ENCODE measurements at regions not wholly inside any gene's neighbourhood (a gene's known extent, or its start where the extent isn't known, plus 50 kb on each side); places are given as distances from the start of the nearest gene placed in this dataset.

- H3K36me3 ChIP-seq: no peaks in the 10 kb centered on the region
- DNase-seq (ENCODE audit: low spot score in 2 of 2): no peak
- peaks cover 11% of the 10 kb centered on the region for H3K9me3 ChIP-seq
- no peaks in the 10 kb centered on the region for H3K27me3 ChIP-seq
- H3K27ac ChIP-seq: no peak overlapping the region
- no peaks in the 10 kb centered on the region for H3K4me1 ChIP-seq
- WGBS: 82% methylated on average over 8 of the region's 11 CpGs
- TF ChIP-seq CTCF (IDR thresholded peaks at IDR 0.05): no peak
- H3K4me3 ChIP-seq: no peak overlapping the region
These were observed 412.3 kb upstream of the KIRREL3 start for GRCh38 chr11:127412722-127413380.

GRCh38 chr11:127412234-127412633 is 411.7 kb upstream of the KIRREL3 start:
- DNase-seq (ENCODE audit: low spot score in 2 of 2): no peak

GRCh38 chr11:127411283-127411682 is 410.7 kb upstream of the KIRREL3 start:
- Histone ChIP-seq H3K36me3 (no peaks in the 10 kb centered on the region), H3K4me1 (no peaks in the 10 kb centered on the region), H3K4me3 (no peak overlapping the region), H3K27ac (no peak overlapping the region), H3K27me3 (no peaks in the 10 kb centered on the region), H3K9me3 (peaks cover 11% of the 10 kb centered on the region)
- no peak for TF ChIP-seq CTCF (IDR thresholded peaks at IDR 0.05)
- TF ChIP-seq POLR2A (IDR thresholded peaks at IDR 0.05): no peak
- TF ChIP-seq POLR2AphosphoS5 (IDR thresholded peaks at IDR 0.05): no peak
- TF ChIP-seq EP300 (IDR thresholded peaks at IDR 0.05): no peak
- no peak for DNase-seq (ENCODE audit: low spot score in 2 of 2)
- WGBS: 92% methylated on average over 6 of the region's 7 CpGs

More at GRCh38 chr11:127412234-127412633, 411.7 kb upstream of the KIRREL3 start:
- Histone ChIP-seq H3K27me3 (no peaks in the 10 kb centered on the region), H3K9me3 (peaks cover 11% of the 10 kb centered on the region), H3K4me3 (no peak overlapping the region), H3K36me3 (no peaks in the 10 kb centered on the region), H3K27ac (no peak overlapping the region), H3K4me1 (no peaks in the 10 kb centered on the region)
- TF ChIP-seq EP300 (IDR thresholded peaks at IDR 0.05): no peak
- no peak for TF ChIP-seq CTCF (IDR thresholded peaks at IDR 0.05)
- no peak for TF ChIP-seq POLR2AphosphoS5 (IDR thresholded peaks at IDR 0.05)
- TF ChIP-seq POLR2A (IDR thresholded peaks at IDR 0.05): no peak
- 93% methylated on average over 6 of the region's 8 CpGs for WGBS

GRCh38 chr11:127395034-127395433 is 394.5 kb upstream of the KIRREL3 start:
- 83% methylated on average over 5 of the region's 5 CpGs for WGBS
- TF ChIP-seq POLR2A (IDR thresholded peaks at IDR 0.05) (no peak), CTCF (IDR thresholded peaks at IDR 0.05) (no peak), POLR2AphosphoS5 (IDR thresholded peaks at IDR 0.05) (no peak), EP300 (IDR thresholded peaks at IDR 0.05) (no peak)
- no peaks in the 10 kb centered on the region for H3K4me1 ChIP-seq

GRCh38 chr11:127393460-127393997 is 393.0 kb upstream of the KIRREL3 start:
- no peak for DNase-seq (ENCODE audit: low spot score in 2 of 2)
- Histone ChIP-seq H3K27ac (no peak overlapping the region), H3K9me3 (no peaks in the 10 kb centered on the region), H3K4me1 (no peaks in the 10 kb centered on the region), H3K36me3 (no peaks in the 10 kb centered on the region), H3K4me3 (no peak overlapping the region), H3K27me3 (no peaks in the 10 kb centered on the region)
- WGBS: 61% methylated on average over 4 of the region's 4 CpGs
- no peak for TF ChIP-seq POLR2AphosphoS5 (IDR thresholded peaks at IDR 0.05)

More at GRCh38 chr11:127395034-127395433, 394.5 kb upstream of the KIRREL3 start:
- H3K9me3 ChIP-seq: no peaks in the 10 kb centered on the region
- H3K36me3 ChIP-seq: no peaks in the 10 kb centered on the region
- no peak overlapping the region for H3K4me3 ChIP-seq
- no peak overlapping the region for H3K27ac ChIP-seq
- H3K27me3 ChIP-seq: no peaks in the 10 kb centered on the region
- no peak for DNase-seq (ENCODE audit: low spot score in 2 of 2)

Data from suprapubic skin (tissue), 4 donors.